Lower lobe of right lung (tissue), 2 donors: ENCODE measurements at regions not wholly inside any gene's neighbourhood (a gene's known extent, or its start where the extent isn't known, plus 50 kb on each side); places are given as distances from the start of the nearest gene placed in this dataset.
A peak's percentile ranks its signal among the peaks of the same experiment; 100 is the strongest.

Experiments used
- ATAC-seq, 2 donors: fragments of 200-7000 bp; cut with Tn5 transposase; one replicate each; pipeline ENCODE4 v1.9.1; 2020 to 2022; ENCODE audit warnings: mild to moderate bottlenecking in 2 of 2, moderate library complexity in 2 of 2
- DNase-seq: peaks from one replicate; pipeline ENCODE4 v3.0.0-alpha.2; 2020
- H3K27ac ChIP-seq: fragments of 200-600 bp; one replicate; pipeline ENCODE4 v1.8.0; 2022
- H3K27me3 ChIP-seq: fragments of 200-600 bp; one replicate; pipeline ENCODE4 v1.8.0; 2022; ENCODE audit warnings: low read depth
- H3K36me3 ChIP-seq: fragments of 200-600 bp; one replicate; pipeline ENCODE4 v1.8.0; 2022; ENCODE audit warnings: mild to moderate bottlenecking
- H3K4me1 ChIP-seq: fragments of 200-600 bp; one replicate; pipeline ENCODE4 v1.8.0; 2022
- H3K4me3 ChIP-seq: fragments of 200-600 bp; one replicate; pipeline ENCODE4 v1.8.0; 2022; ENCODE audit warnings: mild to moderate bottlenecking
- H3K9me3 ChIP-seq: fragments of 200-600 bp; one replicate; pipeline ENCODE4 v1.8.0; 2022
- CTCF ChIP-seq: fragments of 200-600 bp; IDR thresholded peaks from one replicate; pipeline ENCODE4 v1.8.0; 2022; ENCODE audit warnings: antibody characterized with exemption, mild to moderate bottlenecking
- intact Hi-C: fragments of 100-400 bp; cut with DNase I; formaldehyde crosslinking; loops from one replicate; pipeline ENCODE4 v1.11.0; 2022
- donor health status: DM: no; HTN: yes; CAD: no; lungs with severe emphysema.

GRCh38 chr1:5311634-5312292, 657.4 kb downstream of the AJAP1 start:
- Histone ChIP-seq H3K4me1 (no peaks in the 10 kb centered on the region), H3K27me3 (no peaks in the 10 kb centered on the region), H3K36me3 (no peaks in the 10 kb centered on the region), H3K27ac (no peak overlapping the region), H3K4me3 (no peak overlapping the region), H3K9me3 (no peaks in the 10 kb centered on the region)
- intact Hi-C loops: no loop called here
- no peak for TF ChIP-seq CTCF
- no peak for DNase-seq
- ATAC-seq: peak in 1 of 2 donors; percentile 26

DNA sequence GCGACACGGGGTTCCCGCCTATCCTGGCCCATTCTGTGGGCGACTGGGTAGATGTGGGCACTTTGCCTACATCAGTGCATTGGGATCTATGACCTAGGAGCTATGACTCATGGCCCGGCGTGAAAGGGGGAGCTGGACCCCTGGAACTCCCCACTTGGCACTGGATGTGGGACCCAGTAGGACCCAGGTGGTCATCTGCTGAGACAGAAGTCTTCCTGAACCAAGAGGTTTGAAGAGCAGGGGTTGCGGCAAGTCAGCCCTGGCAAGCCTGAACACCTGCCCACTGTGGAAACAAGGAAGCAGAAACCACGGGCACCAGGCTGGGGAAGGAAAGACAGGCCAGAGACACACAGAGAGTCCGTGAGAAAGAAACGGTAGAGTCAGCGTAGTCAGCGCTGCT, 656.7 kb downstream of the AJAP1 start:
- Histone ChIP-seq H3K4me3 (no peak overlapping the region), H3K9me3 (no peaks in the 10 kb centered on the region), H3K27ac (no peak overlapping the region), H3K27me3 (no peaks in the 10 kb centered on the region), H3K4me1 (no peaks in the 10 kb centered on the region), H3K36me3 (no peaks in the 10 kb centered on the region)
- TF ChIP-seq CTCF: no peak
- ATAC-seq (no peak), DNase-seq (no peak)
- intact Hi-C loops: no loop called here

DNA sequence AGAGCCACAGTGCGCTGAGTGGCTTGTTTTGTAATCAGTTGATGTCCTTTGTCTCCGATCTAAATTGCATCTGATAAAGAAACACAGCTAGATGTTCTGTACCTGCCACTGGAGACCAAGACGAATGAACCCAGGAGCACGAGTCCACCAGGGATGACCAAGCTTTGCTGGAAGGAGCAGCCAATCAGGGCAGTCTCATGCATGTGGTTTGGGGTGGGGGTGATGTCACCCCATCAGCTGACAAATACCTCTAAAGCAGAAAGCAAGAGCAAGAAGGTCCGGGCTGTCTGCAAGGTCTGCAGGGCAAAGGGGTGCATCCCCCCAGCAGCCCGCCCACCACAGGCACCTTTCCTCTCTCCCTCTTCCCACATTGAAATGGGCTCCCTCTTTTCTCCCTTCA, 653.8 kb downstream of the AJAP1 start:
- Histone ChIP-seq H3K27me3 (no peaks in the 10 kb centered on the region), H3K4me3 (no peak overlapping the region), H3K9me3 (no peaks in the 10 kb centered on the region), H3K4me1 (no peaks in the 10 kb centered on the region), H3K36me3 (no peaks in the 10 kb centered on the region), H3K27ac (no peak overlapping the region)
- intact Hi-C loops: no loop called here
- no peak for TF ChIP-seq CTCF
- ATAC-seq: no peak
- DNase-seq: no peak

GRCh38 chr1:5304702-5305101, 650.3 kb downstream of the AJAP1 start:
- H3K4me1 ChIP-seq: no peaks in the 10 kb centered on the region

GRCh38 chr1:5298376-5298775, 644.0 kb downstream of the AJAP1 start:
- intact Hi-C loops: no loop called here
- TF ChIP-seq CTCF: no peak
- H3K27me3 ChIP-seq: peaks cover 5% of the 10 kb centered on the region
- H3K4me3 ChIP-seq: no peak overlapping the region
- H3K4me1 ChIP-seq: no peaks in the 10 kb centered on the region
- no peaks in the 10 kb centered on the region for H3K36me3 ChIP-seq
- ATAC-seq (no peak), DNase-seq (no peak)
- no peaks in the 10 kb centered on the region for H3K9me3 ChIP-seq
- H3K27ac ChIP-seq: no peak overlapping the region

More at GRCh38 chr1:5304702-5305101, 650.3 kb downstream of the AJAP1 start:
- DNase-seq (no peak), ATAC-seq (no peak)
- TF ChIP-seq CTCF: no peak
- intact Hi-C loops: no loop called here
- Histone ChIP-seq H3K36me3 (no peaks in the 10 kb centered on the region), H3K27ac (no peak overlapping the region), H3K9me3 (no peaks in the 10 kb centered on the region), H3K4me3 (no peak overlapping the region), H3K27me3 (no peaks in the 10 kb centered on the region)

DNA sequence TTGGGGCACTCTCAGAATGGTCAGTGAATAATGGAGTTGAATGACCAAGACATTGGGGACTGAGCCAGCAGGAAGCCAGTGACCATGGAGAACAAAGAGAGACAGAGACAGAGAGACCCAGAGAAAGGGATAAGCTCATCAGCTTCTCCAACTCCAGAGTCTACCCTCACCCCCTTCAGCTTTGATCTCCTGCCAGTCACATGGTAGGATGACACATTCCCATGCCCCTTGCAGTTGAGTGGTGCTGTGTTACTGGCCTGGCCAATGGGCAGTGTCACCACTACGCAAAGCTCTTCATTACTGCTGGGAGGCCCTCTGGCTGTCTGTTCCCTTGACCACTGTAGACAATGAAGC, 643.5 kb downstream of the AJAP1 start:
- Histone ChIP-seq H3K4me3 (no peak overlapping the region), H3K27me3 (peaks cover 5% of the 10 kb centered on the region), H3K36me3 (no peaks in the 10 kb centered on the region), H3K27ac (no peak overlapping the region), H3K9me3 (no peaks in the 10 kb centered on the region), H3K4me1 (no peaks in the 10 kb centered on the region)
- DNase-seq (no peak), ATAC-seq (no peak)
- intact Hi-C loops: no loop called here
- no peak for TF ChIP-seq CTCF
